WERI-Rb-1 (cell line): ENCODE measurements at regions not wholly inside any gene's neighbourhood (a gene's known extent, or its start where the extent isn't known, plus 50 kb on each side); places are given as distances from the start of the nearest gene placed in this dataset.

ENCODE experiments used
- DNase-seq: peaks from one replicate; pipeline ENCODE4 v3.0.0-alpha.2; 2020
- H3K27ac ChIP-seq: fragments of 250-450 bp; sonication (Bioruptor Pico); 2 replicates; pipeline ENCODE4 v1.5.1; 2020; ENCODE audit warnings: mild to moderate bottlenecking, moderate library complexity
- H3K27me3 ChIP-seq: fragments of 250-450 bp; sonication (Bioruptor Pico); 2 replicates; pipeline ENCODE4 v1.5.1; 2021; ENCODE audit warnings: mild to moderate bottlenecking, low read depth, moderate library complexity; ENCODE audit not compliant: insufficient read depth, severe bottlenecking
- H3K36me3 ChIP-seq: fragments of 250-450 bp; sonication (Bioruptor Pico); 2 replicates; pipeline ENCODE4 v1.5.1; 2020; ENCODE audit warnings: mild to moderate bottlenecking, moderate library complexity
- H3K4me3 ChIP-seq: 2 replicates; pipeline ENCODE4 v1.5.1; 2011; ENCODE audit warnings: low read depth, mild to moderate bottlenecking, control low read depth, low read length
- H3K9me3 ChIP-seq: fragments of 250-450 bp; sonication (Bioruptor Pico); 2 replicates; pipeline ENCODE4 v1.5.1; 2021; ENCODE audit warnings: mild to moderate bottlenecking, moderate library complexity; ENCODE audit not compliant: severe bottlenecking
- CTCF ChIP-seq: IDR thresholded peaks from 2 replicates; pipeline ENCODE4 v1.5.1; 2011; ENCODE audit warnings: low read depth, mild to moderate bottlenecking, control low read depth, inconsistent platforms, low read length

GRCh38 chr12:86735072-86735471 is 478.9 kb upstream of the MGAT4C start:
- no peaks in the 10 kb centered on the region for H3K9me3 ChIP-seq
- H3K27me3 ChIP-seq: no peaks in the 10 kb centered on the region
- no peaks in the 10 kb centered on the region for H3K36me3 ChIP-seq
- no peak overlapping the region for H3K4me3 ChIP-seq
- TF ChIP-seq CTCF: no peak
- H3K27ac ChIP-seq: no peak overlapping the region
- no peak for DNase-seq

DNA sequence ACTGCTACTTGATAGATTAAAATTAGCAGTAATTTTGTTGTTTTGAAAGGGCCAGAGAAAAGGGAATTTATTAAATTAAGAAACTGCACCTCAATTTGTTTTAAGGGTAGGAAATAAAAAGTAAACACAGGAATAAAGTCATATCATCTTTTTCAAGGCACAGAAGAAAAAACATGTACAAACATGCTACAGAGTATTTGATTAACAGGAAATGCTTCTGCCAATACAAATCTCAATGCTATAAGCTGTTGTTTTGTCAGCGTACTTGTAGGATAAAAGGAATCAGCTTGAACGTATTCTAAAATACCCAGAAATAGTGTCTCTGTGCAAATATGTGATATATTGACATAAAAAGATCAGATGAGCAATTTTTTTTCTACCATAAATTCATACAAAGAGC is 474.0 kb upstream of the MGAT4C start:
- no peaks in the 10 kb centered on the region for H3K27me3 ChIP-seq
- no peak overlapping the region for H3K27ac ChIP-seq
- H3K36me3 ChIP-seq: no peaks in the 10 kb centered on the region
- no peak for TF ChIP-seq CTCF
- DNase-seq: no peak
- H3K9me3 ChIP-seq: no peaks in the 10 kb centered on the region
- H3K4me3 ChIP-seq: no peak overlapping the region

GRCh38 chr12:86729739-86730138 is 473.5 kb upstream of the MGAT4C start:
- Histone ChIP-seq H3K36me3 (no peaks in the 10 kb centered on the region), H3K4me3 (no peak overlapping the region), H3K27ac (no peak overlapping the region), H3K9me3 (no peaks in the 10 kb centered on the region), H3K27me3 (no peaks in the 10 kb centered on the region)
- no peak for DNase-seq
- TF ChIP-seq CTCF: no peak

DNA sequence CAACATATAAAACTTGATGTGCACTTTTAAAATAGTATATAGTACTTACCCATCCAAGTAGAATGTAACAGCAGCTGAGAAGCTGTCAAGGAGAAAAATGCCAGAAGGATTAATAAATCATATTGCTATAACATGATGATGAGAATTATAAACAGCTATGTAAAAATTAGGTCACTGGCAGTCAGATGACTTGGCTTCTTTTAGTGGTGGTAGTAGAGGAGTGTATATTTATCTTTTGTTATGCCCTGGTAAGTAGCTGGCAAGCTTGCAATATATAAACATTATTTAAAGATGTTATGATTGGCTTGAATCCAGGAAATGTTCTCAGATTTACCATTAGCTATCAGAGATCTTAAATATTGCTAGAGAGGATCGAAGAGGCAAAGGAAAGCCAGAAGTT is 471.0 kb upstream of the MGAT4C start:
- no peak overlapping the region for H3K27ac ChIP-seq
- no peak for DNase-seq
- no peak for TF ChIP-seq CTCF
- H3K36me3 ChIP-seq: no peaks in the 10 kb centered on the region
- no peaks in the 10 kb centered on the region for H3K9me3 ChIP-seq
- H3K4me3 ChIP-seq: no peak overlapping the region
- no peaks in the 10 kb centered on the region for H3K27me3 ChIP-seq

GRCh38 chr12:86724716-86725115 is 468.5 kb upstream of the MGAT4C start:
- no peak for TF ChIP-seq CTCF
- Histone ChIP-seq H3K4me3 (no peak overlapping the region), H3K27ac (no peak overlapping the region), H3K36me3 (no peaks in the 10 kb centered on the region), H3K9me3 (no peaks in the 10 kb centered on the region), H3K27me3 (no peaks in the 10 kb centered on the region)
- DNase-seq: no peak

DNA sequence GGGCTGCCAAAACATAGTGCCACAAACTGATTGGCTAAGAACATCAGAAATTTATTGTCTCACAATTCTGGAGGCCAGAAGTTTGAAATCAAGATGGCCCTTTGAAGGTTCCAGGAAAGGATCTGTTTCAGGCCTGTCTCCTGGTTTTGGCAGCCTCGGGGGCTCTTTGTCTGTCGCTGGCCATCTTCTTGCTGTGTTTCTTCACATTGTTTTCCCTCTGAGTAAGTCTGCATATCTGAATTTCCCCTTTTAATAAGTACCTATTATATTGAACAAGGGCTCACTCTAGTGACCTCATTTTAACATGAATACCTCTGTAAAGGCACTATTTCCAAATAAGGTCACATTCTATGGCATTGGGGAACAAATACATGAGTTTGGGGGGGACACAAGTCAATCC is 467.1 kb upstream of the MGAT4C start:
- no peak for TF ChIP-seq CTCF
- Histone ChIP-seq H3K27me3 (no peaks in the 10 kb centered on the region), H3K4me3 (no peak overlapping the region), H3K36me3 (no peaks in the 10 kb centered on the region), H3K9me3 (no peaks in the 10 kb centered on the region), H3K27ac (no peak overlapping the region)
- no peak for DNase-seq
